DMS153 (cell line): ENCODE measurements at regions not wholly inside any gene's neighbourhood (a gene's known extent, or its start where the extent isn't known, plus 50 kb on each side); places are given as distances from the start of the nearest gene placed in this dataset.
"Not testable (repeated sequence)": the region's sequence is repeated elsewhere in the genome, so short reads cannot be mapped to it uniquely, and the experiment has no call there.

Experiments used
- DNase-seq: peaks from one replicate; lab custom pipeline; 2025; lab: John Stamatoyannopoulos, UW

DNA sequence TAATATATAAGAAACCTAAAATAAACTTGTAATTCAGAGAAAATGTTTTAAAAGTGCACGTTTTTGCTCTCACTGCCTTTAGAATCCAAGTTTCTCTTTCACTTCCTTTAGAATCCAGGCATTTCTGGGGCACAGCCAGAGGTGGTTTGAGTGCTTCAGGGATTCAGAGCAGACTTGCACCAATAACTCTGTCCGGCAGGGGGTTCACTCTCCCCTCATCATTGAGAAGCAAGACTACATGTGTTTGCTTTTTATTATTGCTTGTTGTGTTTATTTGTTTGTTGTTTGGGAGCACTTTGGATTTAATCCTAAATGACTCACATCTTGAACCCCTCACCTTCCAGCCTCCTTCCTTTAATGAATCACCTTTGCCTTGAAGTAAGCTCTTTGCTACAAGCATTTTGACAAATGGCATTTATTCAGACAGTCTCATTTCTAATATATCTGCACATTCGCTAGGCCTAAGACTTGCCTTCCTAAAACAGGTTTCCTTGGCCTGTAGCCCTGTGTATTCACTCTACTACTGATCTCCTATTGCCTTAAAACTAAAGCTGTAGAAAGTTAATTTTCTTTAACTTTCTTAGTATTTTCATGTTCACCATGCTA lies 233.5 kb upstream of the ATP5MC3 start:
- peak; percentile 52 for DNase-seq

GRCh38 chr2:175414191-175414881 lies 232.8 kb upstream of the ATP5MC3 start:
- no peak for DNase-seq

DNA sequence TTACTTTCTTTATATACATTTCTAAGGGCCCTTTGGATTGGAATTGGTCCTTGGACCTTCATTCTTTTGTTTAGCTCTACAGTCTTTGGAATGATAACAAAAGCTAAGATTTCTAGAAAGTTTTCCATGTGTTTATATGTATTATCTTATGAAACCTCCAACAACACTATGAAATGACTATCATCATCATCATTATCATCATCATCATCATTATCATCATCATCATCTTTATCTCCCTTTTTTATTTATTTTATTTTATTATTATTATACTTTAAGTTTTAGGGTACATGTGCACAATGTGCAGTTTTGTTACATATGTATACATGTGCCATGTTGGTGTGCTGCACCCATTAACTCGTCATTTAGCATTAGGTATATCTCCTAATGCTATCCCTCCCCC lies 229.4 kb upstream of the ATP5MC3 start:
- DNase-seq = not testable (repeated sequence)

DNA sequence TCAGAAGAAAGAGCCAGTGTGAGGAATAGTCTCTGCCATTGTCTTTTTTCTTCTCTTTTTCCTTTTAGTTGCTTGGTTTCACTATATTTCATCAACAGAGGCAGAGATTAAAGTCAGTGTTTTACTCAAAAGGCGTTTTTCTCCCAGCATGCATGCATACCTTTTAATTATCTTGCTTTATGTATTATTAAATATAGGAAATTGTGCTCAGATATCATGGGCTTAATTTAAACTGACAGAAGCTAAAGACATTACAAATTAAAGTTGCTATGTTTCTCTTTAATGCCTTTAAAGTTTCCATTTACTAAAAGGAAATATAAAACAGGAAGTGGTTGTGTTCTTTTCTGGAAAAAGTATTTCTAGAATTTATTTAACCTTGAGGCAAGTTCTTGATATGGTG lies 223.3 kb upstream of the ATP5MC3 start:
- DNase-seq = no peak

GRCh38 chr2:175403599-175404221 lies 222.2 kb upstream of the ATP5MC3 start:
- DNase-seq = no peak

GRCh38 chr2:175402571-175402970 lies 221.1 kb upstream of the ATP5MC3 start:
- no peak for DNase-seq

DNA sequence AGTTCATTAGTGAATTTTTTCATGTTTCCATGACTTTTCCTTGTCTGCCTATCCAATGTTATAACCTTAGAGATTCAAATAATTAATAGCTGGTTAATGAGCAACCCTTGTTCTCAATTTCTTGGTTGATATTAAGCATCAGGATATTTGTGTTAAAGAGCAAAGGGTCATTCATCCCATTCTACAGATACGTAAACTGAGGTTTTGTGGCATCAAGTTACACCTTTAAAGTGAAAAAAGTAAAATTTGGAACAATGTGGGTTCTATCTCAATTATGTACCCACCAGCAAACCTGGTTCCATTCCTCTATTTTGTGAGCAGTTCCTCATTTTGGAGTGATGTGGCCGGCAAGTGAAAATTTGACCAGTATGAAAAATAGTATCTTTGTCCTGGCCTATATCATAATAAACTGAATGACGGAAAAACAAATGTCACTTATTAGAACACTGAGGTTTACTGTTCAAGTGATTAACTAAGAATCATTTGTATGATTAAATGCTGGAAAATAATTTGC lies 220.5 kb upstream of the ATP5MC3 start:
- DNase-seq = no peak

DNA sequence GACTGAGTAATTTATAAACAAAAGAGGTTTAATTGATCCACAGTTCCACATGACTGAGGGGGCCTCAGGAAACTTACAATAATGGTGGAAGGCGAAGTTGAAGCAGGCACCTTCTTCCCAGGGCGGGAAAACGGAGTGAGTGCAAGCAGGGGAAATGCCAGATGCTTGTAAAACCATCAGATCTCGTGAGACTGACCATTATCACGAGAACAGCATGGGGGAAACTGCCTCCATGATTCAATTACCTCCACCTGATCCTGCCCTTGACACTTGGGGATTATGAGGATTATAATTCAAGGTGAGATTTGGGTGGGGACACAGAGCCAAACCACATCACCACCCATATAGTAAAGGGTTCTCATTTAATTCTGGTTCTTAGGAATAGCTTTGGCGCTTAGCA lies 219.5 kb upstream of the ATP5MC3 start:
- DNase-seq = no peak

DNA sequence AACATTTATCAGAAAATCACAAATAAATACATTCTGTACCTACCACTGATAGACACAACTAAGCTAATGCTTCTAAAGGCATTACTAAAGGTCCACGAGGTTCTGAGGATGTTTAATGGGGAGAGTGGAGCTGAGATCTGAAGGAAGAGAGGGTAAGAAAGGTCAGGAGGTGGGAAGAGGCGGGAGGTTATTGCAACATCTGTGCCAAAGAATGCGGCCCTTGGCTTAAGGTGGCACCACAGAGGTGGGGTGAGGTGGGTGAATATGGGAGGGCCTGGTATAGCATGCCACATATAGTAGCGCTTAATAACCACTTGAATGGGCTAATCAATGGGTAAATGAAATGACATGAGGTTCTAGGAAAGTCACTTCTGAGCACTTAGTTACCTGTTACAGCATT lies 217.8 kb upstream of the ATP5MC3 start:
- no peak for DNase-seq

- DNase-seq = no peak
Observed at GRCh38 chr2:175398848-175399247, 217.3 kb upstream of the ATP5MC3 start.

GRCh38 chr2:175396696-175397095 lies 215.2 kb upstream of the ATP5MC3 start:
- DNase-seq = no peak

GRCh38 chr2:175393851-175394250 lies 212.3 kb upstream of the ATP5MC3 start:
- DNase-seq = no peak

DNA sequence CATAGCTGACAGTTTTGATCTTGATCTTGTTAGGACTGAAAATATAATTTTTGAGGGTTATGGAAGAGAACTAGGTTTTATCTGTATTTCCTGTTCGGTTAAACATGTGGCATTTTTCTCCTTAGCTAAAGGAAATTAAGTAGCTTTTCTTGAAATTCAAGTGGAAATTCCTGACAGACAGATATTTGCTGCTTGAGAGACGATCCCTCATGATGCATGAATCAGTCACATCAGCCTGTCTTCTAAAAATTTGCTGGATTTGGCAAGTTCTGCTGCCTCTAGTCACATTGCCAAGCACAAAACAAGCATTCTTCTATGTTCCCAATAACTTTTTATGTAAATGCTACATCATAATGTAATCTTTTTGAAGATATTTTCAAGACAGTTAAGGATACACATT lies 201.8 kb upstream of the ATP5MC3 start:
- DNase-seq = no peak

DNA sequence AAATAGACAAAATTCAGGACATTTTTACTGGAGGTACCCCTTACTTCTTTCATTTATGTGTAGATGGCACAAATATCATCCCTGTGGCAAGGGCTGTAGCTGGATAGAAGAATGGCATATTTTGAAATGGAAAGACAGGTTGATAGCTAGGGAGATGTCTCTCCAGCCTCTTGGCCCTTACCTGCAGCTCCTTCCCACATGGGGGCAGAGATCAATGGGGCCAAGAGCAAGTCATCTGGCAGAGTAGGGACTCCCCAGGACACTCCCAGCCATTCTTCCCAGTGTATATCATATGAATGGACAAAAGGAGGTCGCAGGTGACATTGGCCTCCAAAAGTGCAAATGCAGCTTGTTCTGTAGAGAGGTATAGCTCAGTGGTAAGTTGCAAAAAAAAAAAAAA lies 192.2 kb upstream of the ATP5MC3 start:
- DNase-seq = no peak

DNA sequence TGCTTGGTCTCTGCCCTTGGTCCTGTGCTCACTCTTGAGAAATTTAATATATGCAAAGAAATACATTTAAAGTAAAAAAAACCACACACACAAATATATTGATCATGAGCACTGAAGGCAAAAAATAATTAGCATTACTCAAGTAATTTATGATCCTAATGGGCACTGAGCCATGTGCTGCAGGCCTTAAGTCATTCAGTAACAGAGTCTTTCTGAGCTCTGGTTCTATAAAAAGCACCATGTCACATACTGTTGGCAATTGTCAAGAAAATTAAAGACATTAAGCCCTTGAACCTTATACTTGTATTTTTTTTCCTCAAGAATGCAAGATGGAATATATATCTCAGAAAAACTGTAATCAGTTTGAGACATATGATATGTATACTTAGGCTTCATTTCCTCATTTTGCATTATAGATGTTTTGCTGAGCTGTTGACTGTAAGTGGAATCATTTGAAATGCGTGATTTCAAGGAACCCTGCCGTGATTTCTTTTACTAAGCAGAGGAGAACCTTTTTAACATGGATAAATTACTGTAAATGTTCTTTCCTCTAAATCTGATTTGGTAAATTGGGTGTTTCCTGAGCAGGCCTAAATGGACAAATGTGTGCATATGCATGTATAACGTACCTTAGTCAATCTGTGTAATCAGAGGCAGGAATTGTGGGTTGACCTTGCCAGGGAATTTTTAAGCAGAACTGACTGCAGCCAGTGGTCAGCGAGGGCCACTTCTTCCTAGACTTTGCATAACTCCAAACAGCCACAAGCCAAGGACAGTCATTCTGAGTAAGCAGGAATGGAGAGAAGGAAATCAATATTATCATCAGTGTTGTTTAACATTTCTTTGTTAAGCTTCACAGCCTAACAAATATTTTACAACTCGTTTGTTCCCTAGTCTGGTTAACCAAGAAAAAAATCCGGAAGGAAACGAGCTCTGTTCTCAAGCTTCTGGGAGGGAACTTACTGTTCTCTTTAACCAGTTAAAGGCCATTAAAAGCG lies 191.5 kb upstream of the ATP5MC3 start:
- DNase-seq = no peak

GRCh38 chr2:175371378-175371777 lies 189.9 kb upstream of the ATP5MC3 start:
- peak; percentile 49 for DNase-seq

- peak; percentile 23 for DNase-seq
Observed at GRCh38 chr2:175366815-175367214, 185.3 kb upstream of the ATP5MC3 start.

DNA sequence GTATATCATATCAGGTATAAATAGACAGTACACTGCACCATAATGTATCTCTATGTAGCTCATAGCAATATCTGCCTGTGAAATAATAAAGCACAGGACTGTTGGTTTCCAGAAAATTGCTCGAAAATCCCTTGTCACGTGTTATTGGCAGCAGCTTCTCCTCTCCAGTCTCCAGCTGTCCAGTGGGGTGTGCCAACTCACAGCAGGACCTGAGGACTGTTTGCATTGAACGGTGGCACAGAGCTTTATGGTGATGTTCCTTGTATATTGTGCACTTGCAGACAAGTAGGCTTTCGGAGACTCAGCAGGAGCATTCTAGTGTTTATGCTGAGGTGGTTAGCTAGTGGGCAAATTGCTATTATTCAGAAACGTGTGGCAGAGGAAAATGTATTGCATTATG lies 182.2 kb upstream of the ATP5MC3 start:
- peak; percentile 74 for DNase-seq

GRCh38 chr2:175362331-175362730 lies 180.8 kb upstream of the ATP5MC3 start:
- DNase-seq = no peak

GRCh38 chr2:175359710-175360109 lies 178.2 kb upstream of the ATP5MC3 start:
- DNase-seq = no peak

GRCh38 chr2:175356901-175357300 lies 175.4 kb upstream of the ATP5MC3 start:
- no peak for DNase-seq

GRCh38 chr2:175355246-175355645 lies 173.7 kb upstream of the ATP5MC3 start:
- no peak for DNase-seq
